ENCODE measurements at regions not wholly inside any gene's neighbourhood (a gene's known extent, or its start where the extent isn't known, plus 50 kb on each side); places are given as distances from the start of the nearest gene placed in this dataset.

DNA sequence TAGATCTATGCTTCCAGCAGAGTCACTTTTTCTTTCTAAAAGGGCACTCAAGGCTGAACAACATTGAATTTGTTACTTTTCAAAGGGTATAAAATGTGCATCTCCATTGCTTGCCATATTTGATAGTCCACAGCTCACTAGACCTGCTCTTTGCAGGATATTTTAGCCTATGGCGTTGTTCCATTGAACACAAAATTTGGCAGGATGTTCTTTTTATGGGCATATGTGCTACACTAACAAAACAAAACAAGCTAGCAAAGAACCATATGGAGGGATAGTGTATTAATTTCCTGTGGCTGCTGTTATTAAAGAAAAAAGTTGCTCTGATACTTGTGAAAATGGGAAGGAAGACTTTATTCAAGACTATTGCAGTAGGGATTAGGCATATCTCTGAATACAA is 828.7 kb downstream of the TYW1 start:
- H3K4me2 ChIP-seq = no peak overlapping the region
- Mint-ChIP-seq H3K27me3 (ENCODE audit: insufficient read depth, low read depth, poor library complexity) (peaks cover 4% of the 10 kb centered on the region), H3K4me1 (no peaks in the 10 kb centered on the region), H3K36me3 (ENCODE audit: low read depth) (peaks cover 35% of the 10 kb centered on the region), H3K27ac (no peak overlapping the region), H3K9me3 (peaks cover 96% of the 10 kb centered on the region), H3K4me3 (no peak overlapping the region)
- DNase-seq (ENCODE audit: low spot score) (no peak), ATAC-seq (no peak)
- no peaks in the 10 kb centered on the region for H3K27me3 ChIP-seq (ENCODE audit: insufficient read depth)
- no peaks in the 10 kb centered on the region for H4K20me1 ChIP-seq (replicated peaks; ENCODE audit: insufficient read depth)
- H3K27ac ChIP-seq (ENCODE audit: low read depth) = no peak overlapping the region
- H2AFZ ChIP-seq = no peak overlapping the region
- H3K79me2 ChIP-seq (replicated peaks; ENCODE audit: insufficient read depth) = no peaks in the 10 kb centered on the region
- no peaks in the 10 kb centered on the region for H3K4me1 ChIP-seq (ENCODE audit: insufficient read depth)
- no peaks in the 10 kb centered on the region for H3K9me2 ChIP-seq (ENCODE audit: insufficient read depth)
- no peak overlapping the region for H3K4me3 ChIP-seq
- TF ChIP-seq EZH2 (IDR thresholded peaks at IDR 0.05; ENCODE audit: low read depth, unreplicated experiment) (no peak), ZNF114 (CRISPR knock-in tag; IDR thresholded peaks at IDR 0.05) (no peak), EZH2phosphoT487 (IDR thresholded peaks at IDR 0.05; ENCODE audit: unreplicated experiment) (no peak), POLR2AphosphoS5 (IDR thresholded peaks at IDR 0.05; ENCODE audit: low read depth) (no peak), NANOG (IDR thresholded peaks at IDR 0.05; ENCODE audit: borderline replicate concordance) (no peak), JUNB (IDR thresholded peaks at IDR 0.05; ENCODE audit: unreplicated experiment) (no peak), ZNF331 (CRISPR knock-in tag; IDR thresholded peaks at IDR 0.05; ENCODE audit: low read depth) (no peak), CREB1 (CRISPR knock-in tag; IDR thresholded peaks at IDR 0.05; ENCODE audit: low read depth) (no peak), STAT1 (IDR thresholded peaks at IDR 0.05; ENCODE audit: unreplicated experiment) (no peak)
- TF ChIP-seq, protein P1, sequence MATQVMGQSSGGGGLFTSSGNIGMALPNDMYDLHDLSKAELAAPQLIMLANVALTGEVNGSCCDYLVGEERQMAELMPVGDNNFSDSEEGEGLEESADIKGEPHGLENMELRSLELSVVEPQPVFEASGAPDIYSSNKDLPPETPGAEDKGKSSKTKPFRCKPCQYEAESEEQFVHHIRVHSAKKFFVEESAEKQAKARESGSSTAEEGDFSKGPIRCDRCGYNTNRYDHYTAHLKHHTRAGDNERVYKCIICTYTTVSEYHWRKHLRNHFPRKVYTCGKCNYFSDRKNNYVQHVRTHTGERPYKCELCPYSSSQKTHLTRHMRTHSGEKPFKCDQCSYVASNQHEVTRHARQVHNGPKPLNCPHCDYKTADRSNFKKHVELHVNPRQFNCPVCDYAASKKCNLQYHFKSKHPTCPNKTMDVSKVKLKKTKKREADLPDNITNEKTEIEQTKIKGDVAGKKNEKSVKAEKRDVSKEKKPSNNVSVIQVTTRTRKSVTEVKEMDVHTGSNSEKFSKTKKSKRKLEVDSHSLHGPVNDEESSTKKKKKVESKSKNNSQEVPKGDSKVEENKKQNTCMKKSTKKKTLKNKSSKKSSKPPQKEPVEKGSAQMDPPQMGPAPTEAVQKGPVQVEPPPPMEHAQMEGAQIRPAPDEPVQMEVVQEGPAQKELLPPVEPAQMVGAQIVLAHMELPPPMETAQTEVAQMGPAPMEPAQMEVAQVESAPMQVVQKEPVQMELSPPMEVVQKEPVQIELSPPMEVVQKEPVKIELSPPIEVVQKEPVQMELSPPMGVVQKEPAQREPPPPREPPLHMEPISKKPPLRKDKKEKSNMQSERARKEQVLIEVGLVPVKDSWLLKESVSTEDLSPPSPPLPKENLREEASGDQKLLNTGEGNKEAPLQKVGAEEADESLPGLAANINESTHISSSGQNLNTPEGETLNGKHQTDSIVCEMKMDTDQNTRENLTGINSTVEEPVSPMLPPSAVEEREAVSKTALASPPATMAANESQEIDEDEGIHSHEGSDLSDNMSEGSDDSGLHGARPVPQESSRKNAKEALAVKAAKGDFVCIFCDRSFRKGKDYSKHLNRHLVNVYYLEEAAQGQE (IDR thresholded peaks at IDR 0.05; ENCODE audit: unreplicated experiment) = no peak
- TF ChIP-seq, protein P2, sequence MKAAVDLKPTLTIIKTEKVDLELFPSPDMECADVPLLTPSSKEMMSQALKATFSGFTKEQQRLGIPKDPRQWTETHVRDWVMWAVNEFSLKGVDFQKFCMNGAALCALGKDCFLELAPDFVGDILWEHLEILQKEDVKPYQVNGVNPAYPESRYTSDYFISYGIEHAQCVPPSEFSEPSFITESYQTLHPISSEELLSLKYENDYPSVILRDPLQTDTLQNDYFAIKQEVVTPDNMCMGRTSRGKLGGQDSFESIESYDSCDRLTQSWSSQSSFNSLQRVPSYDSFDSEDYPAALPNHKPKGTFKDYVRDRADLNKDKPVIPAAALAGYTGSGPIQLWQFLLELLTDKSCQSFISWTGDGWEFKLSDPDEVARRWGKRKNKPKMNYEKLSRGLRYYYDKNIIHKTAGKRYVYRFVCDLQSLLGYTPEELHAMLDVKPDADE (IDR thresholded peaks at IDR 0.05) = no peak
- TF ChIP-seq, protein P3, sequence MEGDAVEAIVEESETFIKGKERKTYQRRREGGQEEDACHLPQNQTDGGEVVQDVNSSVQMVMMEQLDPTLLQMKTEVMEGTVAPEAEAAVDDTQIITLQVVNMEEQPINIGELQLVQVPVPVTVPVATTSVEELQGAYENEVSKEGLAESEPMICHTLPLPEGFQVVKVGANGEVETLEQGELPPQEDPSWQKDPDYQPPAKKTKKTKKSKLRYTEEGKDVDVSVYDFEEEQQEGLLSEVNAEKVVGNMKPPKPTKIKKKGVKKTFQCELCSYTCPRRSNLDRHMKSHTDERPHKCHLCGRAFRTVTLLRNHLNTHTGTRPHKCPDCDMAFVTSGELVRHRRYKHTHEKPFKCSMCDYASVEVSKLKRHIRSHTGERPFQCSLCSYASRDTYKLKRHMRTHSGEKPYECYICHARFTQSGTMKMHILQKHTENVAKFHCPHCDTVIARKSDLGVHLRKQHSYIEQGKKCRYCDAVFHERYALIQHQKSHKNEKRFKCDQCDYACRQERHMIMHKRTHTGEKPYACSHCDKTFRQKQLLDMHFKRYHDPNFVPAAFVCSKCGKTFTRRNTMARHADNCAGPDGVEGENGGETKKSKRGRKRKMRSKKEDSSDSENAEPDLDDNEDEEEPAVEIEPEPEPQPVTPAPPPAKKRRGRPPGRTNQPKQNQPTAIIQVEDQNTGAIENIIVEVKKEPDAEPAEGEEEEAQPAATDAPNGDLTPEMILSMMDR (conservative IDR thresholded peaks at IDR 0.05; ENCODE audit: low read depth in 2 of 2) = no peak
- TF ChIP-seq, protein P4, sequence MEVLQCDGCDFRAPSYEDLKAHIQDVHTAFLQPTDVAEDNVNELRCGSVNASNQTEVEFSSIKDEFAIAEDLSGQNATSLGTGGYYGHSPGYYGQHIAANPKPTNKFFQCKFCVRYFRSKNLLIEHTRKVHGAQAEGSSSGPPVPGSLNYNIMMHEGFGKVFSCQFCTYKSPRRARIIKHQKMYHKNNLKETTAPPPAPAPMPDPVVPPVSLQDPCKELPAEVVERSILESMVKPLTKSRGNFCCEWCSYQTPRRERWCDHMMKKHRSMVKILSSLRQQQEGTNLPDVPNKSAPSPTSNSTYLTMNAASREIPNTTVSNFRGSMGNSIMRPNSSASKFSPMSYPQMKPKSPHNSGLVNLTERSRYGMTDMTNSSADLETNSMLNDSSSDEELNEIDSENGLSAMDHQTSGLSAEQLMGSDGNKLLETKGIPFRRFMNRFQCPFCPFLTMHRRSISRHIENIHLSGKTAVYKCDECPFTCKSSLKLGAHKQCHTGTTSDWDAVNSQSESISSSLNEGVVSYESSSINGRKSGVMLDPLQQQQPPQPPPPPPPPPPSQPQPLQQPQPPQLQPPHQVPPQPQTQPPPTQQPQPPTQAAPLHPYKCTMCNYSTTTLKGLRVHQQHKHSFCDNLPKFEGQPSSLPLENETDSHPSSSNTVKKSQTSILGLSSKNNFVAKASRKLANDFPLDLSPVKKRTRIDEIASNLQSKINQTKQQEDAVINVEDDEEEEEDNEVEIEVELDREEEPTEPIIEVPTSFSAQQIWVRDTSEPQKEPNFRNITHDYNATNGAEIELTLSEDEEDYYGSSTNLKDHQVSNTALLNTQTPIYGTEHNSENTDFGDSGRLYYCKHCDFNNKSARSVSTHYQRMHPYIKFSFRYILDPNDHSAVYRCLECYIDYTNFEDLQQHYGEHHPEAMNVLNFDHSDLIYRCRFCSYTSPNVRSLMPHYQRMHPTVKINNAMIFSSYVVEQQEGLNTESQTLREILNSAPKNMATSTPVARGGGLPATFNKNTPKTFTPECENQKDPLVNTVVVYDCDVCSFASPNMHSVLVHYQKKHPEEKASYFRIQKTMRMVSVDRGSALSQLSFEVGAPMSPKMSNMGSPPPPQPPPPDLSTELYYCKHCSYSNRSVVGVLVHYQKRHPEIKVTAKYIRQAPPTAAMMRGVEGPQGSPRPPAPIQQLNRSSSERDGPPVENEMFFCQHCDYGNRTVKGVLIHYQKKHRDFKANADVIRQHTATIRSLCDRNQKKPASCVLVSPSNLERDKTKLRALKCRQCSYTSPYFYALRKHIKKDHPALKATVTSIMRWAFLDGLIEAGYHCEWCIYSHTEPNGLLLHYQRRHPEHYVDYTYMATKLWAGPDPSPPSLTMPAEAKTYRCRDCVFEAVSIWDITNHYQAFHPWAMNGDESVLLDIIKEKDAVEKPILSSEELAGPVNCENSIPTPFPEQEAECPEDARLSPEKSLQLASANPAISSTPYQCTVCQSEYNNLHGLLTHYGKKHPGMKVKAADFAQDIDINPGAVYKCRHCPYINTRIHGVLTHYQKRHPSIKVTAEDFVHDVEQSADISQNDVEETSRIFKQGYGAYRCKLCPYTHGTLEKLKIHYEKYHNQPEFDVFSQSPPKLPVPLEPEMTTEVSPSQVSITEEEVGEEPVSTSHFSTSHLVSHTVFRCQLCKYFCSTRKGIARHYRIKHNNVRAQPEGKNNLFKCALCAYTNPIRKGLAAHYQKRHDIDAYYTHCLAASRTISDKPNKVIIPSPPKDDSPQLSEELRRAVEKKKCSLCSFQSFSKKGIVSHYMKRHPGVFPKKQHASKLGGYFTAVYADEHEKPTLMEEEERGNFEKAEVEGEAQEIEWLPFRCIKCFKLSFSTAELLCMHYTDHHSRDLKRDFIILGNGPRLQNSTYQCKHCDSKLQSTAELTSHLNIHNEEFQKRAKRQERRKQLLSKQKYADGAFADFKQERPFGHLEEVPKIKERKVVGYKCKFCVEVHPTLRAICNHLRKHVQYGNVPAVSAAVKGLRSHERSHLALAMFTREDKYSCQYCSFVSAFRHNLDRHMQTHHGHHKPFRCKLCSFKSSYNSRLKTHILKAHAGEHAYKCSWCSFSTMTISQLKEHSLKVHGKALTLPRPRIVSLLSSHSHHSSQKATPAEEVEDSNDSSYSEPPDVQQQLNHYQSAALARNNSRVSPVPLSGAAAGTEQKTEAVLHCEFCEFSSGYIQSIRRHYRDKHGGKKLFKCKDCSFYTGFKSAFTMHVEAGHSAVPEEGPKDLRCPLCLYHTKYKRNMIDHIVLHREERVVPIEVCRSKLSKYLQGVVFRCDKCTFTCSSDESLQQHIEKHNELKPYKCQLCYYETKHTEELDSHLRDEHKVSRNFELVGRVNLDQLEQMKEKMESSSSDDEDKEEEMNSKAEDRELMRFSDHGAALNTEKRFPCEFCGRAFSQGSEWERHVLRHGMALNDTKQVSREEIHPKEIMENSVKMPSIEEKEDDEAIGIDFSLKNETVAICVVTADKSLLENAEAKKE (CRISPR knock-in tag; IDR thresholded peaks at IDR 0.05) = no peak
- H3F3A ChIP-seq (replicated peaks; ENCODE audit: low read depth) = no peaks in the 10 kb centered on the region
- no peaks in the 10 kb centered on the region; the same call in 1 of the 2 replicates for H3K36me3 ChIP-seq (ENCODE audit: insufficient read depth)
